ENCODE measurements at regions not wholly inside any gene's neighbourhood (a gene's known extent, or its start where the extent isn't known, plus 50 kb on each side); places are given as distances from the start of the nearest gene placed in this dataset.

- TF ChIP-seq SIN3A (IDR thresholded peaks at IDR 0.05; ENCODE audit: borderline replicate concordance, insufficient read depth, low read depth, low read length) (no peak), POLR2AphosphoS5 (IDR thresholded peaks at IDR 0.05; ENCODE audit: low read depth, low read length) (no peak), CTCF (IDR thresholded peaks at IDR 0.05) (no peak), REST (IDR thresholded peaks at IDR 0.05; ENCODE audit: insufficient read depth in 1 of 2, low read depth in 2 of 2, low read length in 1 of 2) (no peak), TCF7L2 (IDR thresholded peaks at IDR 0.05; ENCODE audit: low read depth, low read length) (no peak)
These were observed 119.0 kb upstream of the PPP1R26 start for GRCh38 chr9:135360617-135361016.
